B cell (primary cell): ENCODE measurements at regions not wholly inside any gene's neighbourhood (a gene's known extent, or its start where the extent isn't known, plus 50 kb on each side); places are given as distances from the start of the nearest gene placed in this dataset.

Source experiments
- EZH2 ChIP-seq: IDR thresholded peaks from 2 replicates; pipeline ENCODE4 v1.6.1; 2012; ENCODE audit warnings: borderline replicate concordance, low read depth, mild to moderate bottlenecking, moderate library complexity, low read length; ENCODE audit not compliant: insufficient read depth, poor library complexity, severe bottlenecking
- TF ChIP-seq, protein P1 (sequence below): fragments of 200-600 bp; IDR thresholded peaks from one replicate; pipeline ENCODE4 v1.8.0; 2022; ENCODE audit warnings: antibody characterized with exemption, mild to moderate bottlenecking

DNA sequence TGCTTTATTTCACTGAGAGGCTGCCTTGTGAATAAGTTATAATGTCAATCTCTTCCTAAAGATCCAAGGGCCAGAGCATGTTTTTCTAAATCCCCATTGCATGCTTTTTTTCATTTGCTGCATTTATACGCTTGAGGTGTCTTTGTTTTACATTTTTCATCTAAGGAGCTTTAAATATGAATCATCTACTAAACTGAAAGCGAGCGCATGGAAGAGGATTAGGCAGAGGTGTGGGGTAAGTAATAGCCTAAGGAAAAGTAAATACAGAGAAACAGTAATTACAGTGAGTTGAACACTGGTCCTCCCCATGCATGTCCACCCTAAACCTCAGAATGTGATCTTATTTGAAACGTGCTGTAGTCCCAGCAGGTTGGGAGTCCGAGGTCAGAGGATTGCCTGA lies 76.4 kb upstream of the METAP2 start:
- TF ChIP-seq, protein P1, sequence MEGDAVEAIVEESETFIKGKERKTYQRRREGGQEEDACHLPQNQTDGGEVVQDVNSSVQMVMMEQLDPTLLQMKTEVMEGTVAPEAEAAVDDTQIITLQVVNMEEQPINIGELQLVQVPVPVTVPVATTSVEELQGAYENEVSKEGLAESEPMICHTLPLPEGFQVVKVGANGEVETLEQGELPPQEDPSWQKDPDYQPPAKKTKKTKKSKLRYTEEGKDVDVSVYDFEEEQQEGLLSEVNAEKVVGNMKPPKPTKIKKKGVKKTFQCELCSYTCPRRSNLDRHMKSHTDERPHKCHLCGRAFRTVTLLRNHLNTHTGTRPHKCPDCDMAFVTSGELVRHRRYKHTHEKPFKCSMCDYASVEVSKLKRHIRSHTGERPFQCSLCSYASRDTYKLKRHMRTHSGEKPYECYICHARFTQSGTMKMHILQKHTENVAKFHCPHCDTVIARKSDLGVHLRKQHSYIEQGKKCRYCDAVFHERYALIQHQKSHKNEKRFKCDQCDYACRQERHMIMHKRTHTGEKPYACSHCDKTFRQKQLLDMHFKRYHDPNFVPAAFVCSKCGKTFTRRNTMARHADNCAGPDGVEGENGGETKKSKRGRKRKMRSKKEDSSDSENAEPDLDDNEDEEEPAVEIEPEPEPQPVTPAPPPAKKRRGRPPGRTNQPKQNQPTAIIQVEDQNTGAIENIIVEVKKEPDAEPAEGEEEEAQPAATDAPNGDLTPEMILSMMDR: no peak
- TF ChIP-seq EZH2: no peak
